ENCODE measurements at regions not wholly inside any gene's neighbourhood (a gene's known extent, or its start where the extent isn't known, plus 50 kb on each side); places are given as distances from the start of the nearest gene placed in this dataset.

DNA sequence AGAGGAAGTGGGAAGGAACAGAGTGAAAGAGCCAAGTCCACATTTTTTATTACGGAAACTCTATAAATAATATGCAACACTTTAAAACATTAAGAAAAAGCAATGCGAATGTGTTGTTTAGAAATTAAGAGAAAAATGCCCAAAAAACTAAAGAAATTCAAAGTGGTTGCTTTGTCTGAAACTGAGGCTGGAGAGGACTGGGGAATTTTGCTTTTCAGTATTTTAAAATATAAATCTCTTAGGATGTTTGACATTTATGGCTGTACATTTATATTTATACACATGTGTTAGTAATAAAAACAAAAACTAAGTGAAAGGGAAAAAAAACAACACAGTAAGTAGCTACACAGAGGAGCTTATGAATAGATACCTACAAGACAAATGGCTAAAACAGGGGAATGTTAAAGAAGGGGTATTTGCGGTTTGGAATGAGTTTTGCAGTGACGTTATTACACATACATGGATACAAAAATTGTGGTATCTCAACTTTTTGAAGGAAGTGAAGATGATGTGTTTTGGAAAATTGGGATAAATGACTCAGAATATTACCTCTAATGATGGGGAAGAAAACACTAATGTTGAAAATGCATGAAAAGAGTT lies 97.0 kb upstream of the DRD2 start:
- no peak overlapping the region for H3K27ac Mint-ChIP-seq
- peaks cover 7% of the 10 kb centered on the region for H3K4me1 Mint-ChIP-seq (ENCODE audit: low read depth)
- H3K4me3 Mint-ChIP-seq = no peak overlapping the region
- H3K36me3 Mint-ChIP-seq (ENCODE audit: low read depth) = peaks cover 2% of the 10 kb centered on the region
- no peaks in the 10 kb centered on the region for H3K9me3 Mint-ChIP-seq
- H3K27me3 Mint-ChIP-seq (ENCODE audit: low read depth) = peaks cover 12% of the 10 kb centered on the region

DNA sequence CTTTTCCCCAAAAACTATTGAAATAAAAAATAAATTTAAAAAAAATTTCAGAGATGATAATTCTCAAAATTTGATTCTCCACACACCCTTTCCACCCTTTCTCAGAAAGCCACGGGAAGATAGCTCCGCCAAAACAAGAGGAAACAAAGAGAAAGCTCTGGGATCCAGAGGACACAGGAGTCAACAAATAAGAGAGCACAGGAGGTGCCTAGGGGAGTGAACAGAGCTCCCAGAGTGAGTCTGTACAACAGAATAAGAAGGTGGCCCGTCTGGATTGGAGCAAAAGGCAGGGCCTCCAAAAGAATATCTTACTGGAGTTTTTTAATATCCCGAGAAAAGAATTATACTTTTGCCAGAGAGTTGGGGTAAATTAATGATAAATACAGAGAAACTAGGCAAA lies 96.3 kb upstream of the DRD2 start:
- Mint-ChIP-seq H3K9me3 (no peaks in the 10 kb centered on the region), H3K27ac (no peak overlapping the region), H3K4me1 (ENCODE audit: low read depth) (peaks cover 6% of the 10 kb centered on the region), H3K4me3 (no peak overlapping the region), H3K36me3 (ENCODE audit: low read depth) (peaks cover 2% of the 10 kb centered on the region), H3K27me3 (ENCODE audit: low read depth) (peaks cover 12% of the 10 kb centered on the region)

DNA sequence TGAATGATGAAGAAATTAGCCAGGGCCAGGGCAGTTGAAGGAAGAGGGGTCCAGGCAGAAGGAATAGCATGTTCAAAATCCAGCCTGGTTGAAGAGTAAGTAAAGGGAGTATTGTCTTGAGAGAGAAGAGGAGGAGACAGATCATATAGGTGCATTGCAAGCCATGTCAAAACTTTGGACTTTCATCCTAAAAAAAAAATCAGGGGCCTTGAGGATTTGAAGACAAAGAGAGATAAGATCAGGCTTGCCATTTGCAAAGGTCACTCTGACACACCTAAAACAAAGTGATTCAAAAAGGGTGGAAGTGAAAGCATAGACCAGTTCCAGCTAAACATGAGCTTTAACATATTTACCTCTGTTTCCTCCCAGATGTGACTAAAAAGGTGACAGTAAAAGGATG lies 95.7 kb upstream of the DRD2 start:
- Mint-ChIP-seq H3K27me3 (ENCODE audit: low read depth) (peaks cover 12% of the 10 kb centered on the region), H3K4me3 (no peak overlapping the region), H3K4me1 (ENCODE audit: low read depth) (peaks cover 6% of the 10 kb centered on the region), H3K36me3 (ENCODE audit: low read depth) (no peaks in the 10 kb centered on the region), H3K27ac (no peak overlapping the region), H3K9me3 (no peaks in the 10 kb centered on the region)

DNA sequence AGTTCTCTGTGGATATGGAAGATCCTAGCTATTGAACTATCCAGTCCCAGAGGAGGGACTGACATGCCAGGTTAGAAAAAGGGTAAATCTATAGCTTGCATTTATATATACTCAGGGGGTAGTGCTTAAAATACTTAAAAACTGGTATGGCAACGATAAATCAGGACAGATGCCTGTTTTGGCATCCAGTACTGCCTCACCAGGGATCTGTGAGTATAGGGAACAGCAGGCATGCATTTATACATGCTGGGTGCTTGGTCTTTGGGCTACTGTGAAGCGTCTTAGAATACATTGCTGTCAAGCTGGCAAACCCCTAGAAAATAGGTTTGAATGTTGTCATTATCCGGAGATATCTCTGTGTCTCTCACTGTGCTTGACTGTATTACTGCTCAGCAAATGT lies 94.2 kb upstream of the DRD2 start:
- peaks cover 8% of the 10 kb centered on the region for H3K4me1 Mint-ChIP-seq (ENCODE audit: low read depth)

DNA sequence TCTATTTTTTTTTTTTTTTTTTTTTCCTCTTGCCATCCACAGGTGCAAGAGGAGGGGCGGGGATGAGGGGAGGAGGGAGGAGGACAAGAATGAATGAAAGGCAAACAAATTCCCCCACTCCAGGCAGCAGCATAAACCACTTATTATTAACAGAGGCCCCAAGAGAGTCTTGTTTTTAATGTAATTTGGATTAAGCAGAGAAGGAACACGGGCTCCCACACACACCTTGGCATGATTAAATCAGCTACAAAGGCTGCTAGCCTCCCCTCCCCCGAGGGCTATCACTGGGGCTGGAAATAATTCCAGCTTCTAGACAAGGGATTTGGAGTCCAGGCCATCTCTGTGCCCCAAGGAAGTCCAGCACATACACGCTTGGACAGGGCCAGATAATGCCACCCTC lies 93.4 kb upstream of the DRD2 start:
- Mint-ChIP-seq H3K4me3 (no peak overlapping the region), H3K36me3 (ENCODE audit: low read depth) (no peaks in the 10 kb centered on the region), H3K4me1 (ENCODE audit: low read depth) (peaks cover 9% of the 10 kb centered on the region), H3K27ac (no peak overlapping the region), H3K27me3 (ENCODE audit: low read depth) (peaks cover 23% of the 10 kb centered on the region), H3K9me3 (no peaks in the 10 kb centered on the region)

More for the DNA sequence above, 94.2 kb upstream of the DRD2 start:
- Mint-ChIP-seq H3K9me3 (no peaks in the 10 kb centered on the region), H3K36me3 (ENCODE audit: low read depth) (no peaks in the 10 kb centered on the region), H3K4me3 (no peak overlapping the region), H3K27me3 (ENCODE audit: low read depth) (peaks cover 21% of the 10 kb centered on the region), H3K27ac (no peak overlapping the region)

DNA sequence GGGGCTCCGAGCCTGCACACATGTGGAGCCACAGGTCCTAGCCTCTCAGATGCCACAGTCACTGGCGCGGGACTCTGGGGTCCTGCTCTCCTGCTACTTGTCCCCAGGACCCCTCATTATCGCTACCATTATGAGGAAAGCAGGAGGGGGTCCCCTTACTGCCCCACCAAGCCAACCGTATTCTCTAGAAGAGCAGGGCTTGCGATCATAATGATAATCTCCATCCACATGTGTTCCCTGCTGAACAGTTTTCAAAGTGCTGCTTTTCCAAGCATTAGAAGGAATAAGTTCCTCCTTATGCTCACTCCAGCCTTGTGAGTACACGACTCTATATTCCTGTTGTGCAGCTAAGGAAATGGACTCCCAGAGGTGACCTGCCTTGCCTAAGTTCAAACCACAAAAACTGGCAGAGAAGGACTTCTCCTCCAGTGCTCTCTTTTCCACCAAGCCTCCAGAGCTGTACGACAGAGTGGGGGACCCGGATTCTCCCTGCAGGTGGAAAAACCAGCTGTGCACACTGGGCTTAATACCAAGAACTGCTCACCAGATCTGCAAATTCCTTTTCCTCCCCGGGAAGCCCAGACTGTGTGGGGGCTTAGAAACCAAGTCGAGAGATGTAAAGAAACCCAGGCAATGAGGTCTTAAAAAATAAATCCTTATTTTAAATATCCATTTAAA lies 92.8 kb upstream of the DRD2 start:
- no peak overlapping the region for H3K4me3 Mint-ChIP-seq
- H3K27me3 Mint-ChIP-seq (ENCODE audit: low read depth) = peaks cover 23% of the 10 kb centered on the region
- peaks cover 9% of the 10 kb centered on the region for H3K4me1 Mint-ChIP-seq (ENCODE audit: low read depth)
- H3K27ac Mint-ChIP-seq = no peak overlapping the region
- no peaks in the 10 kb centered on the region for H3K9me3 Mint-ChIP-seq
- no peaks in the 10 kb centered on the region for H3K36me3 Mint-ChIP-seq (ENCODE audit: low read depth)

DNA sequence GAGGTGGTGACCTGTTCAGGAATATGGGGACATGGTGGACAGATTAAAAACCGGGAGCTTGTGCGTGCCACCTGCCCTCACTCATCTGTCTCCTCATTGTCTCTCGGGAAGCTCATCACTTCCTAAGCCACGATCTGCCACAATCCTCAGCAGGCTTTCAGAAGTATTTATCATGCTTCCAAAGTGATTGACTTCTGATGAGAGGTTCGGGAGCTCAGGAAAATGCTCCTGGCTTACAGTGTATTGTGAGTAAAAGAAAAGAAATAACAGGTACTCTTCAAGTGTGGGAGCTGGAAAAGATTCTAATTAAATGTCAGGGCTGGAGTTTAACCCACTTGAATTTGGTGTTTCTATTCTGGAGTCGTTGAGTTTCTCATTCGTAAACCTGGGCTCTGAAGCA lies 91.9 kb upstream of the DRD2 start:
- Mint-ChIP-seq H3K9me3 (no peaks in the 10 kb centered on the region), H3K27ac (no peak overlapping the region), H3K4me3 (no peak overlapping the region), H3K36me3 (ENCODE audit: low read depth) (no peaks in the 10 kb centered on the region), H3K4me1 (ENCODE audit: low read depth) (peaks cover 16% of the 10 kb centered on the region), H3K27me3 (ENCODE audit: low read depth) (peaks cover 18% of the 10 kb centered on the region)

DNA sequence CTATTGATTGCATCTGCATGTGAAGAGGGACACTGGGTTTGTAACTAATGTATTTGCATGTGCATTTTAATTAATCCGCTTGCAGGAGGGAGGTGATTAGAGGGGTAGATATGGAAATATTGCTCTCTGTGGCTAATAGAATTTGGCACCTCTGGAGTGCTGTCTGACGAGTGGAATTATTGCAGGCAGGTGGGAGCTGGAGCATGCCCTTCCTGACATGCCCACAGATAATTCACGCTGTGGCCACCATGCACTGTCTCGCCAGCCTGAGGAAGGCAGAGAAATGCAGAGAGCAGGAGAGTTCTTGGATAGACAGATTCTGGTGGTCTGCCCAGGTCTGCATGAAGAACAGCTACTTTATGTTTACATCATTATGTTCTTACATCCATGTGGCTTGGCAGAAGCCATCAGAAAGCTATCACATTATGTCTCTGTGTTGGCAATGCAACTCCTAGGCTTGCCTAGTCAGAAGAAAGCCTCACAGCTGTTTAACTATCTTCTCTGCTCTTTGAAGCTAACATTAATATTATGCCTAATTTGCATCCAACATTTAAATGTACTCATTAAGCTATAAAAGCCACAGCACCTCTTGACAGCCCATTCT lies 89.4 kb upstream of the DRD2 start:
- Mint-ChIP-seq H3K36me3 (ENCODE audit: low read depth) (no peaks in the 10 kb centered on the region), H3K4me3 (no peak overlapping the region), H3K4me1 (ENCODE audit: low read depth) (peaks cover 10% of the 10 kb centered on the region), H3K9me3 (no peaks in the 10 kb centered on the region), H3K27ac (no peak overlapping the region), H3K27me3 (ENCODE audit: low read depth) (peaks cover 10% of the 10 kb centered on the region)

DNA sequence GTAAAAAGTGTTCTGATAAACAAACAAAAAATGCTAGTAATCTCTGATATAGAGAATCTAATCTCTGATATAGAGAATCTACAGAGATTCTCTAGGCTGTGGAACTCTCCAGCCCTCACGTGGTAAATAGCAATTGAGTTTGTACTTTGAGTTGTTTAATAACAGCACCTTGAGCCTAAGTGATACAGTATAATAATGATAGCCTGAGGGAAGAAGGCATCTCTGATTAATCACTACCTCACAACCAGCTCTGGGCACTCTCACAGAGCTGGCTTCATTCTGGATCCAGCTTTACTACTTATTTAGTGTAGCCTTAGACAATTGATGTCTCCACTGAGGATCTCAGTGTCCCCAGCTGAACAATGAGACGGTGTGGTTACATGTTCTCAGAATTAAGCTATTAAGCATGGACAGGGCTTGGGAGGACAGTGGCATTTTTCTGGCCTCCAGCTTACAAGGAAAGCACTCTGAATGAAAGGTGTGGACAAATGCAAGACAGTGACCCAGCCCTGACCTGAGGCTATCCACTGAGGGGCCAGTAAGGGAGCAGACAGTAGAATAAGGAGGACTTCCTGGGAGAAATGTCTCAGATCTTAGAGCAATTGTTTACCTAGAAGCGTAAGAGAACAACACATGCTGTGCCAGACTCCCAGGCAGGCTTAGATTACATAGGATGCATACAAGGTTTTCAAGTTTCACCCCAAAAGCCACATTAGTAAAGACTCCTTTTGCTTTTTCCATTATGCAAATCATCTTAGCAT lies 88.7 kb upstream of the DRD2 start:
- H3K27me3 Mint-ChIP-seq (ENCODE audit: low read depth) = peaks cover 10% of the 10 kb centered on the region
- peaks cover 10% of the 10 kb centered on the region for H3K4me1 Mint-ChIP-seq (ENCODE audit: low read depth)
- H3K9me3 Mint-ChIP-seq = no peaks in the 10 kb centered on the region
- no peaks in the 10 kb centered on the region for H3K36me3 Mint-ChIP-seq (ENCODE audit: low read depth)
- H3K27ac Mint-ChIP-seq = no peak overlapping the region
- no peak overlapping the region for H3K4me3 Mint-ChIP-seq

DNA sequence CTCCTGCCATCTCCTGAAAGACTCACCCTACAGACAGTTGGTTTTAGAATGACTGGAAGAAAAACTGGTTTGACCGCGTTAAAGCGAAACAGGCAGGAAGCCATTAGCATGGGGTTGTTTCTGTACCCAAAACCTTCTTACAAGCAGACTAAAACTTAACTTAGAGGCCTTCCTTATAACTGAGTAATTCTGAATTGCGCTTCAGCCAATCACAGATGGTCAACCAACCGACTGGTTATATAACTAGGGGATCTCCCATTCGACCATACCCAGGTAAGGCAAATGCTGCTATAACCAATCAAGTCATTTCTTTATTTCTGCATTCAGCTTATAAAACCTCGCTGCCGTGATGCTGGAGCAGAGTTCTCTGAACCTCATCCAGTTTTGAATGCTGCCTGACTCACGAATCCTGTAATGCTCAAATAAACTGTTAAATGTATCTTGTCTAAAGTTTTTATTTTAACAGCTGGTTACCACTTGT lies 87.8 kb upstream of the DRD2 start:
- Mint-ChIP-seq H3K27ac (no peak overlapping the region), H3K4me1 (ENCODE audit: low read depth) (peaks cover 10% of the 10 kb centered on the region)

DNA sequence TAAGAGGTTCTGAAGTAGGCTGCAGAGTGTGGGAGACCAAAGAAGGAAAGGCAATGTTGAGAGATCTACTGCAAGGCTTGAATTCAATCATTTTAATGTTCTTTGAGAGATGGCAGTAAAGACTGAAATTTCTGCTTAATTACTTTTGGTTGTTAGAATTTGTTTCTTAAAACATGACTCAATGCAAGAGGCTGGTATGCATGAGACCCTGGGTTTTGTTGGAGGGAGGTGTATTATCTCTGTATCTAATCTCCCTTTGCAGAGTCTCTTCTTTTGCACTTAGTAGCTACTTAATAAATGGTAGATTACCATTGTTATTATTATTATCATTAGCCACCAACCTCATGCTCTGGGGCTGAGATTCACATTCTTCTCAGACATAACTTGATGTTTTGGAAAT lies 87.4 kb upstream of the DRD2 start:
- Mint-ChIP-seq H3K9me3 (no peaks in the 10 kb centered on the region), H3K4me1 (ENCODE audit: low read depth) (peaks cover 10% of the 10 kb centered on the region)

More for the DNA sequence above, 87.8 kb upstream of the DRD2 start:
- Mint-ChIP-seq H3K9me3 (no peaks in the 10 kb centered on the region), H3K4me3 (no peak overlapping the region), H3K27me3 (ENCODE audit: low read depth) (peaks cover 10% of the 10 kb centered on the region), H3K36me3 (ENCODE audit: low read depth) (no peaks in the 10 kb centered on the region)

DNA sequence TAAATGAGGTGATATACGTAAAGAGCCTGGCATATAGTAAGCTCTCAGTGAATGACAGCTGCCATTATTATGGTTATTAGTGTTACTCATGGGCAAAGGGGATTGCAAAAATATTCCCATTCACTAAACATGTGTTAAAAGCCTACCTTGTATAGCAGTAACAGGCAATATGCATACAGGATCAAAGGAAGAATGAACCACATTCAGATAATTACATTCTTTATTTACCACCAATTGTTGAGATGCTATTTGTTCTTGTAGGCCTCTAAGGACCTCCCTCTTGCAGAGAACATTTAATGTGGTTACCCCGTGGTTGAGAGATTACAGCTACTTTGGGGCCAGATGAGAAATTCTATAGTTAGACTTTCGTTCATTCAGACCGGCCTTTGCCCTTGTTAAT lies 82.7 kb upstream of the DRD2 start:
- Mint-ChIP-seq H3K4me1 (ENCODE audit: low read depth) (peaks cover 9% of the 10 kb centered on the region), H3K9me3 (no peaks in the 10 kb centered on the region), H3K27ac (no peak overlapping the region), H3K36me3 (ENCODE audit: low read depth) (no peaks in the 10 kb centered on the region), H3K4me3 (no peak overlapping the region), H3K27me3 (ENCODE audit: low read depth) (no peaks in the 10 kb centered on the region)

More for the DNA sequence above, 87.4 kb upstream of the DRD2 start:
- H3K36me3 Mint-ChIP-seq (ENCODE audit: low read depth) = no peaks in the 10 kb centered on the region
- peaks cover 10% of the 10 kb centered on the region for H3K27me3 Mint-ChIP-seq (ENCODE audit: low read depth)
- H3K4me3 Mint-ChIP-seq = no peak overlapping the region
- no peak overlapping the region for H3K27ac Mint-ChIP-seq

DNA sequence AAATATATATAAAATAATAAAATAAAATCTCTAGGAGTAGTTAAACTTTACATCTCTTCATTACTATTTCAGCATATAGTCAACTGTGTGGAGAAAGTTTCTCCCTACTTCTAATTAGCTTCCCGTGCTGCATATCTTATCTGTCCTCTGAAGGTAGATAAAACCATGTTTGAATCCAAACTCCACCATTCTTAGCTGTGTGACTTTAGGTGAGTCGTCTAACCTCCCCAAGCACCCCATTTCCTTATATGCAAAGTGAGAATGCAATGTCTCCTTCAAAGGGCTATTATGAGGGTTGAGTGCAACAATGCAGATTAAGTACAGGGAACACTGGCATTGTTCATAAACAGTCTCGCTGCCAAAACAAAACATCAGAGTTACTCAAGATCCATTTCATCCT lies 80.8 kb upstream of the DRD2 start:
- Mint-ChIP-seq H3K9me3 (no peaks in the 10 kb centered on the region), H3K27me3 (ENCODE audit: low read depth) (no peaks in the 10 kb centered on the region), H3K36me3 (ENCODE audit: low read depth) (no peaks in the 10 kb centered on the region), H3K27ac (no peak overlapping the region), H3K4me3 (no peak overlapping the region), H3K4me1 (ENCODE audit: low read depth) (peaks cover 2% of the 10 kb centered on the region)

DNA sequence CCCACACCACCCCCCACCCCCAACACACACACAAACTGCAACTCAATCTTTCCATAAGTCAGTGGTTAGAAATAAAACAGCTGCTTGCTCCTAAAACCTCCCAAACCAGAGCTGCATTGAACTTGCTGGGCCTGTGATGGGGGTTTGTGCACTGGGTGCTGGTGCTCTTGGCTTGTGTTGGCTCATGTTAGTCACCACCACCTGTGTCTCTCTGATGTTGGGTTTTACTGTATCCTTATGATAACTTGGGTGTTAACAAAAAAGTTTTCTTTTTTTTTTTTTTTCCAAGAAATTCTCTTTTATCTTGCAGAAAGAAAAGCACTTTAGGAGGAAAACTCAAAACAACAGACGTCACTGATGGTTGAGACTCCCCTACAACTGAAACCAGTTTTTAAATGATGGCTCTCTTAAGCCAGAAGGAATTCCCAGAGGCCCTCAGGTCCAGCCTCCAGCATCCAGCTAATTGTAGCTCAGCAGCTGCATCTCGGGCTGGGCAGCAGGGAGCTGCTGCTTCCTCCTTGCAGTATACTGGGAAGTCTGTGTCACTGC lies 79.9 kb upstream of the DRD2 start:
- Mint-ChIP-seq H3K36me3 (ENCODE audit: low read depth) (no peaks in the 10 kb centered on the region), H3K27me3 (ENCODE audit: low read depth) (peaks cover 4% of the 10 kb centered on the region), H3K27ac (no peak overlapping the region), H3K4me3 (no peak overlapping the region), H3K9me3 (no peaks in the 10 kb centered on the region), H3K4me1 (ENCODE audit: low read depth) (peaks cover 2% of the 10 kb centered on the region)
